C4-2B (cell line): ENCODE measurements at regions not wholly inside any gene's neighbourhood (a gene's known extent, or its start where the extent isn't known, plus 50 kb on each side); places are given as distances from the start of the nearest gene placed in this dataset.

Experiments
- CTCF ChIP-seq: fragments of 450-650 bp; conservative IDR thresholded peaks from 2 replicates; pipeline ENCODE4 v1.5.1; 2017; ENCODE audit warnings: mild to moderate bottlenecking
- ZFX ChIP-seq: fragments of 450-650 bp; IDR thresholded peaks from 2 replicates; pipeline ENCODE4 v1.6.1; 2017

- no peak for TF ChIP-seq CTCF
- TF ChIP-seq ZFX, result no peak
Observed at GRCh38 chr10:90526721-90527120, 331.1 kb downstream of the HTR7 start.
